GM12878 (cell line): ENCODE measurements at regions not wholly inside any gene's neighbourhood (a gene's known extent, or its start where the extent isn't known, plus 50 kb on each side); places are given as distances from the start of the nearest gene placed in this dataset.

Experiments
- ATAC-seq: fragments of 200-7000 bp; cut with Tn5 transposase; 3 replicates; pipeline ENCODE4 v1.9.1; 2020; ENCODE audit warnings: mild to moderate bottlenecking, moderate library complexity
- BruUV-seq: library from RNA; stranded (reverse); fragments of 400-500 nt; replicated peaks from 2 replicates; lab custom pipeline; 2021; lab: Mats Ljungman, UMichigan
- CTCF ChIA-PET: fragments of 300-600 bp; sonication (Branson Sonifier 250); formaldehyde crosslinking; extraction: SDS; loops from one replicate; lab custom pipeline; 2021; ENCODE audit warnings: inconsistent platforms; lab: Yijun Ruan, JAX
- POLR2A ChIA-PET: fragments of 350-600 bp; formaldehyde crosslinking; extraction: SDS; loops from one replicate; lab custom pipeline; 2021; ENCODE audit warnings: inconsistent platforms; lab: Charles Lee
- RAD21 ChIA-PET: fragments of 300-600 bp; sonication (Branson Sonifier 250); formaldehyde crosslinking; loops from one replicate; lab custom pipeline; 2023; ENCODE audit warnings: antibody characterized with exemption; ENCODE audit not compliant: unreplicated experiment; lab: Charles Lee
- SMC1A ChIA-PET: fragments of 300-600 bp; sonication (Branson Sonifier 250); formaldehyde crosslinking; loops from one replicate; lab custom pipeline; 2023; ENCODE audit not compliant: unreplicated experiment, uncharacterized antibody; lab: Charles Lee
- DNase-seq: peaks from one replicate; pipeline ENCODE4 v3.0.0-alpha.2; 2011; ENCODE audit warnings: low read depth, low spot score
- FAIRE-seq: peaks from 3 replicates; lab custom pipeline; 2011; peaks lifted over from hg19 to GRCh38; lab: Jason Lieb, UNC
- H2AFZ ChIP-seq: 2 replicates; pipeline ENCODE4 v1.6.0; 2011; ENCODE audit warnings: low read depth, low read length, control low read depth; ENCODE audit not compliant: control insufficient read depth
- H3K27ac ChIP-seq: 2 replicates; pipeline ENCODE4 v1.5.1; 2011; ENCODE audit warnings: control low read depth; ENCODE audit not compliant: control insufficient read depth, insufficient read depth
- H3K27me3 ChIP-seq, 2 experiments: replicated peaks in 1 of 2; 2 replicates each; pipeline versions ENCODE4 v1.6.0 to v1.6.1; 2011; ENCODE audit warnings: low read length in 1 of 2; ENCODE audit not compliant: control insufficient read depth in 2 of 2, insufficient read depth in 2 of 2
- H3K36me3 ChIP-seq, 2 experiments: 2 replicates each; pipeline ENCODE4 v1.5.1; 2011; ENCODE audit warnings: low read length in 1 of 2; ENCODE audit not compliant: control insufficient read depth in 2 of 2, insufficient read depth in 2 of 2
- H3K4me1 ChIP-seq: 2 replicates; pipeline ENCODE4 v1.6.1; 2011; ENCODE audit warnings: mild to moderate bottlenecking, low read length, moderate library complexity, mixed read lengths; ENCODE audit not compliant: control insufficient read depth, insufficient read depth
- H3K4me2 ChIP-seq: 2 replicates; pipeline ENCODE4 v1.6.0; 2011; ENCODE audit warnings: control low read depth; ENCODE audit not compliant: control insufficient read depth, insufficient read depth
- H3K4me3 ChIP-seq: fragments of 200-600 bp; sonication (generic); 2 replicates; pipeline ENCODE4 v1.5.1; 2016
- H3K79me2 ChIP-seq: 2 replicates; pipeline ENCODE4 v1.6.0; 2011; ENCODE audit warnings: low read length; ENCODE audit not compliant: control insufficient read depth, insufficient read depth
- H3K9ac ChIP-seq: 2 replicates; pipeline ENCODE4 v1.8.0; 2011; ENCODE audit warnings: low read length, control low read depth, mixed read lengths; ENCODE audit not compliant: control insufficient read depth, insufficient read depth
- H3K9me3 ChIP-seq: replicated peaks from 3 replicates; pipeline ENCODE4 v1.5.1; 2011; ENCODE audit warnings: mild to moderate bottlenecking, low read length; ENCODE audit not compliant: control insufficient read depth, insufficient read depth
- H4K20me1 ChIP-seq: 2 replicates; pipeline ENCODE4 v1.6.0; 2011; ENCODE audit not compliant: control insufficient read depth, insufficient read depth
- CBX5 ChIP-seq: sonication (generic); IDR thresholded peaks from 2 replicates; pipeline ENCODE4 v1.6.1; 2016; ENCODE audit warnings: low read depth, moderate library complexity, mild to moderate bottlenecking, inconsistent platforms
- in situ Hi-C: fragments of 300-500 bp; cut with MboI; formaldehyde crosslinking; loops from 9 replicates; pipeline ENCODE4 v1.14.3; 2018; ENCODE audit warnings: mixed read lengths
- intact Hi-C: fragments of 100-400 bp; cut with micrococcal nuclease; formaldehyde crosslinking; loops from one replicate; pipeline ENCODE4 v1.14.2; 2022; ENCODE audit not compliant: unreplicated experiment
- TF ChIP-seq, protein P1 (sequence below): IDR thresholded peaks from 2 replicates; pipeline ENCODE4 v1.6.1; 2011; ENCODE audit warnings: borderline replicate concordance, low read depth, mild to moderate bottlenecking, moderate library complexity, low read length; ENCODE audit not compliant: insufficient read depth, poor library complexity, severe bottlenecking
- TF ChIP-seq, protein P2 (sequence below): fragments of 150-350 bp; IDR thresholded peaks from 2 replicates; pipeline ENCODE4 v1.6.1; 2014; ENCODE audit warnings: mild to moderate bottlenecking, low read depth, low read length

DNA sequence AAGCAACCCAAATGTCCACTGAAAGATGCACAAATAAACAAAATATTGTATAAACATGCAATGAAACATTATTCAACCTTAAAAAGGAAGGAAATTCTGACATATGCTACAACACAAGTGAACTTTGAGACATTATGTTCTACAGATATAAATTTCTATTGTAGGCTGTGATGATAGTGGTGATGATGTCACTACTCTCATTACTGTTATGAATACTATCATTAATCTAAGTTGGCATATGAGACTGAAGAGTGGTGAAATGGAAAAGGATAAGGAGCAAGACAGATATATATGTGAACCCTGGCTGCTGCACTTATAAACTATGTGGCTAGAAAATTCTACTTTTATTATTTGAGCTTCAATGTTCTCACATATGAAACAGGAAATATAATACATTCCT, 360.2 kb downstream of the TFAP2A start (continued):
- TF ChIP-seq, protein P1, sequence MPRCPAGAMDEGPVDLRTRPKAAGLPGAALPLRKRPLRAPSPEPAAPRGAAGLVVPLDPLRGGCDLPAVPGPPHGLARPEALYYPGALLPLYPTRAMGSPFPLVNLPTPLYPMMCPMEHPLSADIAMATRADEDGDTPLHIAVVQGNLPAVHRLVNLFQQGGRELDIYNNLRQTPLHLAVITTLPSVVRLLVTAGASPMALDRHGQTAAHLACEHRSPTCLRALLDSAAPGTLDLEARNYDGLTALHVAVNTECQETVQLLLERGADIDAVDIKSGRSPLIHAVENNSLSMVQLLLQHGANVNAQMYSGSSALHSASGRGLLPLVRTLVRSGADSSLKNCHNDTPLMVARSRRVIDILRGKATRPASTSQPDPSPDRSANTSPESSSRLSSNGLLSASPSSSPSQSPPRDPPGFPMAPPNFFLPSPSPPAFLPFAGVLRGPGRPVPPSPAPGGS, result no peak

DNA sequence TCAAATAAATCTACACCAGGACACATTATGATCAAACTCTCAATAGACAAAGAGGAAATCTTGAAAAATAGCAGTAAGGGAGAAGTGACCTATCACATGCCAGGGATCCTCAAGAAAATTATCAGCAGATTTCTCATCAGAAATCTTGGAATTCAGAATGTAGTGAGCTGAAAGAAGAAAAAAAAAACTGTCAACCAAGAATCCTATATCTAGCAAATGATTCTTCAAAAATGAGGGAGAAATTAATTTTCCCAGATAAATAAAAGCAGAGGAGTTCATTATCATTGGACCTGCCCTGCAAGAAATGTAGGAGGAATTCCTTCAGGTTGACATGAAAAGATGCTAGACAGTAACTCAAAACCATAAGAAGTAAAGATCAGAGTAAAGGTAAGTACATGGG, 363.6 kb downstream of the TFAP2A start:
- no peak for FAIRE-seq
- intact Hi-C loops, result no loop called here
- ChIA-PET CTCF (no interaction called here), RAD21 (no interaction called here)
- H3K4me2 ChIP-seq, result no peak overlapping the region
- no peak for ATAC-seq
- no peak overlapping the region for H2AFZ ChIP-seq
- DNase-seq, result no peak
- no peak overlapping the region for H3K27ac ChIP-seq
- no peaks in the 10 kb centered on the region for H3K9me3 ChIP-seq
- no peaks in the 10 kb centered on the region for H3K27me3 ChIP-seq
- in situ Hi-C loops, result no loop called here
- H3K9ac ChIP-seq, result no peak overlapping the region
- no peaks in the 10 kb centered on the region for H3K79me2 ChIP-seq
- H4K20me1 ChIP-seq, result no peaks in the 10 kb centered on the region
- no peak for TF ChIP-seq CBX5
- TF ChIP-seq, protein P2, sequence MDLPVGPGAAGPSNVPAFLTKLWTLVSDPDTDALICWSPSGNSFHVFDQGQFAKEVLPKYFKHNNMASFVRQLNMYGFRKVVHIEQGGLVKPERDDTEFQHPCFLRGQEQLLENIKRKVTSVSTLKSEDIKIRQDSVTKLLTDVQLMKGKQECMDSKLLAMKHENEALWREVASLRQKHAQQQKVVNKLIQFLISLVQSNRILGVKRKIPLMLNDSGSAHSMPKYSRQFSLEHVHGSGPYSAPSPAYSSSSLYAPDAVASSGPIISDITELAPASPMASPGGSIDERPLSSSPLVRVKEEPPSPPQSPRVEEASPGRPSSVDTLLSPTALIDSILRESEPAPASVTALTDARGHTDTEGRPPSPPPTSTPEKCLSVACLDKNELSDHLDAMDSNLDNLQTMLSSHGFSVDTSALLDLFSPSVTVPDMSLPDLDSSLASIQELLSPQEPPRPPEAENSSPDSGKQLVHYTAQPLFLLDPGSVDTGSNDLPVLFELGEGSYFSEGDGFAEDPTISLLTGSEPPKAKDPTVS, result no peak
- TF ChIP-seq, all 136 proteins: peak for 0
- Histone ChIP-seq H3K36me3 (no peaks in the 10 kb centered on the region), H3K4me3 (no peak overlapping the region), H3K4me1 (no peaks in the 10 kb centered on the region)
- ChIA-PET SMC1A (no interaction called here), POLR2A (no interaction called here)
- BruUV-seq, result no TSS peak
